Cardiac fibroblast (primary cell): ENCODE measurements at regions not wholly inside any gene's neighbourhood (a gene's known extent, or its start where the extent isn't known, plus 50 kb on each side); places are given as distances from the start of the nearest gene placed in this dataset.

Experiments used
- DNase-seq, 2 donors: peaks; one replicate each; pipeline versions ENCODE4 v3.0.0 to v3.0.0-alpha.2; 2010; ENCODE audit warnings: low read depth in 2 of 2
- H3K4me3 ChIP-seq, 2 donors: replicated peaks in 1 of 2; 1 replicate in 1 of 2; 2 replicates in 1 of 2; pipeline ENCODE4 v1.5.1; 2011; ENCODE audit warnings: low read depth in 2 of 2, low read length in 2 of 2, mild to moderate bottlenecking in 2 of 2, moderate library complexity in 1 of 2
- CTCF ChIP-seq: IDR thresholded peaks from one replicate; pipeline ENCODE4 v1.5.1; 2011; ENCODE audit warnings: low read depth, mild to moderate bottlenecking, low read length, inconsistent platforms

- H3K4me3 ChIP-seq, result no peak overlapping the region
- no peak for DNase-seq
- no peak for TF ChIP-seq CTCF
These were observed 175.0 kb upstream of the CYRIA start for GRCh38 chr2:16840496-16841172.

- H3K4me3 ChIP-seq, result no peak overlapping the region
- DNase-seq, result no peak
- TF ChIP-seq CTCF, result no peak
These were observed 167.3 kb upstream of the CYRIA start for GRCh38 chr2:16832910-16833309.

GRCh38 chr2:16828828-16829160 lies 163.2 kb upstream of the CYRIA start:
- no peak for TF ChIP-seq CTCF
- DNase-seq, result no peak
- H3K4me3 ChIP-seq, result no peak overlapping the region

- no peak overlapping the region for H3K4me3 ChIP-seq
- no peak for DNase-seq
- TF ChIP-seq CTCF, result no peak
These were observed 162.6 kb upstream of the CYRIA start for GRCh38 chr2:16828044-16828827.

- no peak for TF ChIP-seq CTCF
- DNase-seq, result no peak
- H3K4me3 ChIP-seq, result no peak overlapping the region
These were observed 158.8 kb upstream of the CYRIA start for GRCh38 chr2:16824472-16824871.

GRCh38 chr2:16821692-16822091 lies 156.1 kb upstream of the CYRIA start:
- no peak overlapping the region for H3K4me3 ChIP-seq
- DNase-seq, result no peak
- no peak for TF ChIP-seq CTCF
